Astrocyte of the spinal cord (primary cell): ENCODE measurements at regions not wholly inside any gene's neighbourhood (a gene's known extent, or its start where the extent isn't known, plus 50 kb on each side); places are given as distances from the start of the nearest gene placed in this dataset.
"Not testable (repeated sequence)": the region's sequence is repeated elsewhere in the genome, so short reads cannot be mapped to it uniquely, and the experiment has no call there.

Experiments used
- DNase-seq: peaks from one replicate; pipeline ENCODE4 v3.0.0; 2011; ENCODE audit warnings: low read depth, low spot score
- H3K4me3 ChIP-seq: 2 replicates; pipeline ENCODE4 v1.5.1; 2011; ENCODE audit warnings: low read depth, mild to moderate bottlenecking, low read length, moderate library complexity
- in situ Hi-C: cut with HindIII; loops from 2 replicates; pipeline ENCODE4 v1.10.0; 2017; ENCODE audit warnings: low sequenced_read_pairs
- TF ChIP-seq, protein P1 (sequence below): IDR thresholded peaks from 2 replicates; pipeline ENCODE4 v1.5.1; 2012; ENCODE audit warnings: low read depth, mild to moderate bottlenecking, low read length, inconsistent platforms

DNA sequence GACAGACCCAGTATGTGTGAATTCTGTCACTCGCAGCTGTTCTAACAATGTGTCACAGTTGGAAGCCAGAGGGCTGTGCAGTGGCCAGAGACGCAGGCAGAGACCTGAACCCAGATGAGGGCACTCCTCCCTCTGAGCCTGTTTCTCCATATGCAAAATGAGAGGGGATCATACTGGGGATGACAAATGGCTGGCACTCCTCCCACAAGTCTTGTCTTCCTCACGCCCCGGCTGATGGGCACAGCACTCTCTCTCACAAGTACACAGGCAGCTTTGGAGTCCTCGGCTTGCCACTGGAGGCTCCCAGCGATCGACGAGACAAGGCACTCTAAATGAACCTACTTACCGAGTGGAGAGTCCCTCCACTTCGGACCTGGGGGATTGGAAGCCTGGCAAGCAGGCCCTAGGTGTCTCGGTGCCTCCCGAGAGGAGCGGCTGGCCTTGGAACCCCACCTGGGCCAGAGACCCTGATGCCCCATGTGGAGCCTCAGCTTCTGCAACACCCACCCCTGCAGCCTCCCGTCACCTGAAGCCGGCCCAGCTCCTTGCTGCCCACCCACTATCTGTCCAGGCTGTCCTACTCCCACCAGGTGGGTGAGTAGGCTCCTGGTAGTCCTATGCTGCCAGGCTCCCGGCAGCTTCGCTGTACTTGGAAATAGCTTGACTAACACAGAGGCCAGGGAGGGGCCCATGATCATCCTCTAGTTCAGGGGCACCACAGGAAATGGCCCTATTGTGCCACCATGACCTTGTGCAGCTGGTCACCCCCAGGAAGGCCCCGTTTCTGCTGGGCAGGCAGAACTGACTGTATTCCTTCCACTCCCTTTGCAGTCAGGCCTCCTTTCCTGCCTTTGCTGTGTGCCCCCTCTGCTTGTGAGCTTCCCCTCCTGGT is 65.0 kb upstream of the IQSEC1 start:
- in situ Hi-C loops: no loop called here
- TF ChIP-seq, protein P1, sequence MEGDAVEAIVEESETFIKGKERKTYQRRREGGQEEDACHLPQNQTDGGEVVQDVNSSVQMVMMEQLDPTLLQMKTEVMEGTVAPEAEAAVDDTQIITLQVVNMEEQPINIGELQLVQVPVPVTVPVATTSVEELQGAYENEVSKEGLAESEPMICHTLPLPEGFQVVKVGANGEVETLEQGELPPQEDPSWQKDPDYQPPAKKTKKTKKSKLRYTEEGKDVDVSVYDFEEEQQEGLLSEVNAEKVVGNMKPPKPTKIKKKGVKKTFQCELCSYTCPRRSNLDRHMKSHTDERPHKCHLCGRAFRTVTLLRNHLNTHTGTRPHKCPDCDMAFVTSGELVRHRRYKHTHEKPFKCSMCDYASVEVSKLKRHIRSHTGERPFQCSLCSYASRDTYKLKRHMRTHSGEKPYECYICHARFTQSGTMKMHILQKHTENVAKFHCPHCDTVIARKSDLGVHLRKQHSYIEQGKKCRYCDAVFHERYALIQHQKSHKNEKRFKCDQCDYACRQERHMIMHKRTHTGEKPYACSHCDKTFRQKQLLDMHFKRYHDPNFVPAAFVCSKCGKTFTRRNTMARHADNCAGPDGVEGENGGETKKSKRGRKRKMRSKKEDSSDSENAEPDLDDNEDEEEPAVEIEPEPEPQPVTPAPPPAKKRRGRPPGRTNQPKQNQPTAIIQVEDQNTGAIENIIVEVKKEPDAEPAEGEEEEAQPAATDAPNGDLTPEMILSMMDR: no peak
- no peak for DNase-seq
- H3K4me3 ChIP-seq: no peak overlapping the region

DNA sequence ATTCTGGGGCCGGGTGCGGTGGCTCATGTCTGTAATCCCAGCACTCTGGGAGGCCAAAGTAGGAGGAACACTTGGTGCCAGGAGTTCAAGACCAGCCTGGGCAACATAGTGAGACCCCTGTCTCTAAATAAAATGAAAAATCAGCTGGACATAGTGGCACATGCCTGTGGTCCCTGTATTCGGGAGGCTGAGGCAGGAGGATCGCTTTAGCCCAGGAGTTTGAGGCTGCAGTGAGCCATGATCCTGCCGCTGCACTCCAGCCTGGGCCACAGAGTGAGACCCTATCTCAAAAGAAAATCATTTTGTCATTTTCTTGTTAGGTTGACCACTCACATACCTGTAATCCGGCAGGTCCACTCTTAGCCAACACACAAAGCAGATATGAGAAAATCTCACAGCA is 63.6 kb upstream of the IQSEC1 start:
- H3K4me3 ChIP-seq, DNase-seq, in situ Hi-C loops: not testable (repeated sequence)

DNA sequence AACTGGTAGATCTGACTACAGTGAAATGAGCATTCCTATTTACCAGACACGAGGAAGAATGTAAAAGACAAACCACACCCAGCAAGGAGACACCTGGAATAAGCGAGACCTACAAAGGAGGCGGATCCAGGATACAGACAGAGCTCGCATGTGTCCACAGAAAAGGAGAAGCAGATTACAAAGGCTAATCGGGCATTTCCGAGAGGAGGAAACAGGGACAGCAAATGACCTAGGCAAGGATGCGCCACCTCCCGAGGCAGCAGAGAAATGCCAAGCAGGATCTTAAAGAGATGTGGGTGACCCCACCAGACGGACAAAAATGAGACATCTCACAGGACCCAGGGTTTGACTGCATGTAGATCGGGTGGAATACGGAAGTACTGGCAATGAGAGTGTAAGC is 63.2 kb upstream of the IQSEC1 start:
- in situ Hi-C loops: no loop called here
- H3K4me3 ChIP-seq: no peak overlapping the region
- TF ChIP-seq, protein P1: no peak
- no peak for DNase-seq

DNA sequence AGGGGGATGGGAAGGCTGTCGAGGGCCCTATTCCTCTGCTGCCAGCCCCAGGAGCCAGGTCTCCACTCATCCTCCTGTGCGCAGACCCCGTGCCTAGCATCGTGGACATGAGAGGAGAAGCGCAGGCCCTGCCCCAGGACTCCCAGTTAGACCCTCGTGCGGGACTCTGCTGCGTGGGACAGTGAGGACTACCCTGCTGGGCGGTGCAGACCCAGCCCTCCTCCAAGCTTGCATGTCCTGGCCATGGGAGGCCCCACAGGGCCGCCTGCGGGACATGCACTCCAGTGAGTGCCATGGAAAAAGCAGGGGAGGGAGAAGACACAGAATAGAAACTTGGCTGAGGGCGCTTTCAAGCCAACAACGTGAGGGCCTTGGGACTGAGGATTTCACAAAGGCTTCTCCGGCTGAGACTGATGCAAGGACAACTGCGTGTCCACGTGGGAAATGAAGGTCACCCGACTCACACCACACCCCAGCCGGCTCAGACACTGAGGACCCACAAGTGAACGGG is 62.6 kb upstream of the IQSEC1 start:
- TF ChIP-seq, protein P1: no peak
- H3K4me3 ChIP-seq: no peak overlapping the region
- in situ Hi-C loops: no loop called here
- DNase-seq: no peak

DNA sequence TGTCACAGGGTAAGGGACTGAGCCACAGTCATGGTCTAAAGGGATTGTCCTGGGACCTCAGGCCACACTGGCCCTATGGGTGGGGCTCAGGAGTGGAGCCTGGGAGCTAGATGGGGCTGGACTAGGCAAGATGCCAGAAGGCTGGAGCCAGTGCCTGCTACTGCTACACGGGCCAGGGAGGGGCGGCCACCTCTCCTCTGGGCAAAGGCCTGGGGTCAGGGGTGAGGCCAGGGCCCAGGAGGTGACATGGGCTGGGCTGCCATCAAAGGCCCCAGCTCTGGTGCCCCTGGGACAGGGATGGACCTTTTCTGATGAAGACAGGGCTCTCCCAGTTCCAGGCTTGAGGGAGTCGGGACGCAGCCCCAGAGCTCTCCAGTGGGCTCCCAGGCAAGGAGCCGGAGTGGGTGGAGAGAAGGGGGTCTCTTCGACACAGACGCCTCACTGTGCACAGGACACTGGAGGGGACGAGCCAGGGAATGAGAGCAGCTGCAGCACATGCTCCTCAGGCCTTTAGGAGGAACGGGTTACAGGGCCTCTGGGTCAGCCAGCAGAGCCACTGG is 62.1 kb upstream of the IQSEC1 start:
- DNase-seq: no peak
- H3K4me3 ChIP-seq: no peak overlapping the region
- TF ChIP-seq, protein P1: no peak
- in situ Hi-C loops: no loop called here

DNA sequence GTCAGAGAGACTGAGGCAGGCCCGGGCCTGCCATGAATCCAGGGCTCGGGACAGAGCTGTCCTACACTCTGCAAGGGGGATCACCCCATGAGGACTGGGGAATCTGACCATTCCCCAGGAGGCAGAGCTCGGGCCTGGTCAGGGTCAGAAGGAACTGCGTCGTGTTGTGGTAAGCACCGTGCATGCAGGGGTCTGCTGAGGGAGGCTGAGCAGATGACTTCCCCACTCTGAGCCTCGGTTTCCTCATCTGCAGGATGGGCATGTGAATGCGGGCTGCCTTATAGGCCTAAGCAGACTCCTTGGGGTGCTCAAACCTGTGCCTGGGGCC is 61.6 kb upstream of the IQSEC1 start:
- no peak for DNase-seq
- in situ Hi-C loops: no loop called here
- TF ChIP-seq, protein P1: no peak
- H3K4me3 ChIP-seq: no peak overlapping the region
